ENCODE measurements at regions not wholly inside any gene's neighbourhood (a gene's known extent, or its start where the extent isn't known, plus 50 kb on each side); places are given as distances from the start of the nearest gene placed in this dataset.

GRCh38 chr1:60126723-60127122, 53.2 kb upstream of the C1orf87 start:
- TF ChIP-seq EZH2 (IDR thresholded peaks at IDR 0.05): no peak
- TF ChIP-seq POLR2AphosphoS5 (IDR thresholded peaks at IDR 0.05; ENCODE audit: borderline replicate concordance, low read depth, low read length): no peak
- no peak for TF ChIP-seq FOXP2 (optimal IDR thresholded peaks at IDR 0.05; ENCODE audit: control extremely low read depth, extremely low read length, insufficient read depth)

All from SK-N-MC (cell line).